Activated T-cell treated with anti-CD3 and anti-CD28 coated beads, Interleukin-2, amount 50 U/mL, for 48 hours (primary cell): ENCODE measurements at regions not wholly inside any gene's neighbourhood (a gene's known extent, or its start where the extent isn't known, plus 50 kb on each side); places are given as distances from the start of the nearest gene placed in this dataset.
A peak's percentile ranks its signal among the peaks of the same experiment; 100 is the strongest.

Experiments
- DNase-seq, 2 experiments: peaks; one replicate each; pipeline ENCODE4 v3.0.0-alpha.2; 2020

DNA sequence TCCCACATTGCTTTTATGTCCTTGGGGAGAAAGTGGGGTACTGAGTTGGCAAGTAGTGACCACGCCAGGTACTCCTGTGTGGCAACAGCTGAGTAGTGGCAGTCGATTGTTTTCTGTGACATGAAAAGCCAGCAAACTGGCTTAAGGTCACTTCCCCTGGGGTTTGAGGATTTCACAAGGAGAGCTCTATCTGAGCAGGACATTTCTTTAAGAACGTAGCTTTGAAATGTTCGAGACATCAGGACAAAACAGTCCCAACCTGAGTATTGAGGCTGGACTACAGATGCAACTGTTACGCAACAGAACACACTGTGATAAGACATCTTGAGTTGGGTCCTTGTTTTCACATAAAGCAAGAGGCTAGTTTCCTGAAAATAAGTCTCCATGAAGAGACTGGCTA lies 146.7 kb upstream of the KLF14 start:
- peak in 1 of 2 experiments; percentile 18 for DNase-seq

GRCh38 chr7:130881091-130881798 lies 147.2 kb upstream of the KLF14 start:
- no peak for DNase-seq

DNA sequence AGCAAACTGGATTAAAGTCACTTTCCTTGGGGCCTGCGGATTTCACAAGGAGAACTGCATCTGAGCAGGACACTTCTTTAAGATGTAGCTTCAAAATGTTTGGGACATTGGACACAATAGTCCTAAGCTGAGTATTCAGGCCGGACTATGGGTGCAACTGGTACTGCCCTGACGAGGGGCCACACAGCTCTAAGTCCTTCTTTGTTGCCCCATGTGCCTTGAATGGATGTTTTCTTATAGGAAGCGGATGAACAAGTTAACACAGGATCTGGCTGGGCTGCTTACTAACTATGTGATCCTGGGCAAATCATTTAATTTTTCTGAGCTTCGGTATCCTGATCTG lies 147.8 kb upstream of the KLF14 start:
- DNase-seq, result peak in 1 of 2 experiments; percentile 14

DNA sequence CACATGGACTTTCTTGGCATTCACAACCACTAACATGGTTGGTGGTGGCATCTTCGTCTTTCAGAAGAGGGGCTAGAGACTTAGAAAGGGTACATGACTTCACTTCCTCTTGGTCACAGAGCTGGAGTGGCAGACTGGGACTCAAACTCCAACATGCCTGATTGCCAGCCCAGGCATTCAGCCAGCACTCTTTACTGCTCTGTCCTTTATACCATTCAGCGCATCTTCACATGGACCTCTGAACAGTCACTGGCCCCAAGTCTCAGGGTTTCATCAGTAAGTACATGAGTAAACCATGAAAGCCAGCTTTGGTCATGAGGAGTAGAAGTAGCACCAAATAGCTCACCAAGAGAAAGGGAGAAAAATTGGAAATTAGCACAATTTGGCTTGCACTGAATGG lies 148.4 kb upstream of the KLF14 start:
- DNase-seq, result peak in 1 of 2 experiments; percentile 17

DNA sequence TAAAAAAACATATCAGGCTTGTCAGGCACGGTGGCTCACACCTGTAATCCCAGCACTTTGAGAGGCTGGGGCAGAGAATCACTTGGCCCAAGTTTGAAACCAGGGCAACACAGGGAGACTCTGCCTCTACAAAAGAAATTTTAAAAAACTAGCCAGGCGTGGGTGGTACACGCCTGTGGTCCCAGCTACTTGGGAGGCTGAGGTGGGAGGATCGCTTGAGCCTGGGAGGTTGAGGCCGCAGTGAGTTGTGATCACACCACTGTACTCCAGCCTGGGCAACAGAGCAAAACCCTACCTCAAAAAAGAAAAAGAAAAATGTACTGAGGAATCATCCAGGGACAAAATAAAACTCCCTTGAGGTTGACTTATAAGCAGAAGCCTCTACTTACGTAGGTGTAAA lies 149.9 kb upstream of the KLF14 start:
- DNase-seq, result no peak

DNA sequence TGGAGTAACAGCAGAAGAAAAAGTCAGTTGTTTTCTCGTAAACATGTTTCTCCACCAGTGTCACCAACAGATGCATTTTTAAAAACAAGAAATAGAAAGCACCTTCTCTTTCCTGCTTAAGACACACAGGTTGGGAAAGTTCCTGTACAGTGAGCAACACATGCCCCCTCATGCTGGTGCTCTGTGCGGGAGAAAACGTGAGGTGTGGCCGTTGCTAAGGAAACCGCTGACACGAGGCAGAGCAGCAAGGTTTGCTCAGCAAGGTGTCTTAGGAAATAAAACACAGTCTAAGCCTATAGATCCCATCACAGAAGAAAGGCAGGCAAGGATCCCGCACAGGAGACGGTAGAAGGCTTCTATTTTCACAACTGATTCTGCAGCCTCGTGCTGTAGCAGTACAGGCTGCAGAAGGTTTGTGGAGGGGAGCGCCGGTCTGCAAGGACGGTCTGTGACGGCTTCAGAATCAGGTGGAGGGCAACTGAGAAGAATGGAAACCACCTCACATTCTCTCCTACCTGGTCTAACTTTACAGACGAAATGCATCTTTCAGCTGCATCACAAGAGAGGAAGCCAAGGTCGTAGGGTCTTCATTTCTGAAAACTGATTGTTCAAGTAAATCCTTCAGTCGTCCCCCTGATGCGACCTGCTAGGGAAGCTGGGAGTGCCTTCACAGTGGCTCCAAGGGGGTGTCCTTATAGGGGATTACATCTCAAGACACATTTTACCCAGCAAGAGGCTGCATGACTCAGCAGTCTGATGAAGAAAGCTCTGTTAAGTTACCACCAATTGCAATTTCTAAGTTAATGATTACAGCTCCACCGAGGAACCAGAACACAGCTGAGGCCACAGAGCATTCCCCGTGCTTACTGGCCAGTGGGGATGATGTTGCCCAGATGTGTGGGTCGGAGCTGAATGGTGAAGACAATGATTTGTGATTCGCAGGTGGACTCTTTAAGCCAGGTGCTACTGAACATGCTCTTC lies 150.7 kb upstream of the KLF14 start:
- peak in 1 of 2 experiments; percentile 24 for DNase-seq

DNA sequence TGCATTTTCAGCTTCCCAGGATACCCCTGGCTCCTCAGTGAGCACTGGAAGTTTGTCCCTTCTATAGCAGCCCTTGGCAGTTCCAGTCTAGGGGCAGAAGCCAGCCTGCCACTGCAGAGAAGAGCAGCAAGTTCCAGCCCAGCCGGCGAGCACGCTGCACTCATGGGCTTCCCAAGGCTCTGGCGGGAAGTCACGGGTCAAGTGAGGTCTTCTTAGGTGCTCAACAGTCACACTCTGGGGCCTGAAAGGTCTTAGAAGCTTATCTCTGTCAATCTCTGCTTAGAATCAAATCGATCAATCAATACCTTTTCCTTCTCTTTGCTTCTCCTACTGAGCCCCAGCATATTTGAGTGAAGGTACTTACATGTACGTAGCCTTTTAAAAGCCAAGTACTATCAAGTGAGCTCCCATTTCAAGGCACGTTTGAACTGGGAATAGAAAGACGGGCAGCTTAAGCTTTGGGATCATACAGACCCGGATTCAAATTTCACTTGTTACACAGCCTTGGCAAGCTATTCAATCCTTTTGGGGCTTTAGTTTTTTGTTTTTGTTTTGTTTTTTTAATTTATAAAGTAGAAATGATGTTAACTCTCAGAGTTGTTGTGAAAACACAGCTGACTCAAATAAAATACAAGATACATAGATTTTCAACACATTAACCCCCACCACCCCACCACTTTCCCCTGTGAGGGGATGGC lies 152.6 kb upstream of the KLF14 start:
- DNase-seq, result peak in 1 of 2 experiments; percentile 21

GRCh38 chr7:130887182-130887956 lies 153.4 kb upstream of the KLF14 start:
- DNase-seq, result peak in 1 of 2 experiments; percentile 21

GRCh38 chr7:130887957-130888371 lies 154.0 kb upstream of the KLF14 start:
- peak in 1 of 2 experiments; percentile 20 for DNase-seq

DNA sequence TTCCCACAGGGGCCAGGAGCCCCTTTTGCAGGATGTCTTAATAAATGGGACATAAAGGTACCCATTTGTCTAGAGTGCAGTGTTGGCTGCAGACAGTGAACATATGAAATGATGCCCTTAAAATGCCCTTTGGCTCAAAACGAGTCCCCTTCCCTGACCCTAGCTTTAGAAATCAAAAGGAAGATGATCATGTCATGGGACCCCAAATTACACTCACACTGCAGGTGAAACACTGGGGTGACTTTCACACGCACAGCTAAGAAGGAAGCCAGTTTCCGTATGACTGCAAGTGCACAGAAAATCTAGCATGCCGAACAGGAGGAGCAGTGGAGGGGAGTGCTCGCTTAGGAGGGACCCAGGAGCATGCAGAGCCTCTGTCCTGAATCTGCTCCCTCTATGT lies 154.5 kb upstream of the KLF14 start:
- peak in 1 of 2 experiments; percentile 20 for DNase-seq

DNA sequence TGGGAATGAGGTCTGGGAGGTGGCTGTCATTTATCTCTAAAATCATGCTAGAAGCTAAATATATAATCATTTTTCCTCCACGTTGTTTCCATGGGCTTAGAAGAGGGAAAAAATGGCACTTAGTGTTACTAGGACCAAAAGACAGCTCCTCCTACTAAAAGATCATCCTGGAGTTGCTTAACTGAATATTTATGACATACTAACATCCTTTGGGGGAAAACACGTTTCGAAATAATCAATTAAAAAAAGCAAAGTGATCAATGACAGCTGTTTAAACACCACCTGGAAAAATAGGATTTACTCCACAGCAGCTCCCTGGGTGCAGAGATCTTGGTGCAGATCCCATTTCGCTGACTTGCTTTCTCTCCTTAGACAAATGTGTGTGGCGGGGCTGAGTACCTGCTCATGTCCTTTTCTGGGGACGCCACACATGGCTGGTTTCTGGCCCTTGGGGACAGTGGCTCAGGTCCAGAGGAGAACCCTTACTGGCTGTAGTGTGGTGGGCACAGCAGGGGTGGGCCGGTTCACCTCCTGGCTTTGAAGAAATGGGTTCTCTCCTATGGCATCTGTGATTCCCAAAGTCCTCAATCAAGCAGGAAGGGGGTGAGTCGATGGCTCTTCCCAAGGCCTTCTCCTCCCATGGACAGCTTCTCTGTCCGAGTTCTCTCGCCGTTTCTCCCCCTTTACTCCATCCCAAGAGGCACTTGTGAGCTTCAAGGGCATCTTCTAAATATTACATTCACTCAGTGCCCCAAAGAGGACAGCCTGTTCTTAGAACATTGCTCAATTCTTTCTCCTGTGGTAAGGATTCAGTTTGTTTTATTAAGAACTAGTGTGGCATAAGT lies 156.4 kb upstream of the KLF14 start:
- no peak for DNase-seq

GRCh38 chr7:130891254-130892094 lies 157.5 kb upstream of the KLF14 start:
- DNase-seq, result peak in 1 of 2 experiments; percentile 22

DNA sequence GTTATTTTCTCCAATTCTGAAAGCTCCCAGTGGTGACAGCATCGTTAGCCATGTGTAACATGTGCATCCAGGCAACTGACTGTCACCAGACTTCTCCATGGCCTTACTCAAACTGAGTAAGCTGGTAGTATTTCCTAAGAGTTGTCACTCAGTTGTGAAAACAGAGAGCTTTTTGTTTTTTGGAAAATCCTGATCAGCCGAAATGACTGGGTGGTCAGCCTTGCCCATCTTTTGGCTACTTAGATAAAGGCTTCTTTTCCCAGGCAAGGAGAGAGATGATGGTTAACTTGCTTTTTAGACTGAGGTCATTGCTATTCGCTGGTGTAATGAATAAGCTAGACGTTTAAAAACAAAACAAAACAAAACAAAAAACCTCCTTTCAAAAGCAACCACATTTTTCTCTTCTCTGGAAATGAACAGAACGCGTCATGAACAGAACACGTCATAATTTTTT lies 159.5 kb upstream of the KLF14 start:
- peak in 1 of 2 experiments; percentile 32 for DNase-seq

DNA sequence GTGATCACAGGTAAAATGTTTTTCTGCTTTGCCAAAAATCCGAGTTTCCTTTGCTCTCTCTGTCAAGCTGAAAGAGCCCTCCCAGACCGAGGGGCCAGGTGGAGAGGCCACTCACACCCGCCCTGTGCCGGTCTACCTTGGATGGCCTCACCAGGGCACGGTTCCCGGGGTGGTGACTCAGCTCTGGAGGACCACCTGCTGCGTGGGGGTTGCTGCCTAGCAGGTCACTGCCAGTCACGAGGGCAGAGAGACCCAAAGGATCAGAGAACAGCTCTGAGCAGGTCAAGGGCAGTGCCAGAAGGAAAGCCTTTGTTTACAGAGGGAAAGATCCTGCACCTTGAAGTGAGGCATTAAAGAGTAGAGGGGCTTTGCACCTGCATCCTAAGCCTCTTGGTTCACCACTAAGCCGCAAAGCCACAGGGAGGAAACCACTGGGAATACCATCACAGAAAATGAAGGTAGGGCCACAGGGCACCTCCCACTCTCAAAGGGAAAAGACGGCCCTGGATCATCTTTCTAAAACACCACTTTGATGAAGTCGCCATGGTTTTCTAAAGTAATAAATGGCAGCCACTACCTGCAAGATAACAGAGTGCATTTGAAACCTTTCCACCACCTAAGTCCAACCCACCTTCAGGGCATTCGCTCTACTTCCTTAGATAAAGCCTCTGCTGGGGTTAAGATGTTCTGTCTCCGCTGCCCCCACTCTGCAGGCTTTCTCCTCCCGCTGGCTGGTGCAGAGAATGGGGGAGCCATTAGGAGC lies 160.3 kb upstream of the KLF14 start:
- DNase-seq, result peak; percentile 61 to 65

DNA sequence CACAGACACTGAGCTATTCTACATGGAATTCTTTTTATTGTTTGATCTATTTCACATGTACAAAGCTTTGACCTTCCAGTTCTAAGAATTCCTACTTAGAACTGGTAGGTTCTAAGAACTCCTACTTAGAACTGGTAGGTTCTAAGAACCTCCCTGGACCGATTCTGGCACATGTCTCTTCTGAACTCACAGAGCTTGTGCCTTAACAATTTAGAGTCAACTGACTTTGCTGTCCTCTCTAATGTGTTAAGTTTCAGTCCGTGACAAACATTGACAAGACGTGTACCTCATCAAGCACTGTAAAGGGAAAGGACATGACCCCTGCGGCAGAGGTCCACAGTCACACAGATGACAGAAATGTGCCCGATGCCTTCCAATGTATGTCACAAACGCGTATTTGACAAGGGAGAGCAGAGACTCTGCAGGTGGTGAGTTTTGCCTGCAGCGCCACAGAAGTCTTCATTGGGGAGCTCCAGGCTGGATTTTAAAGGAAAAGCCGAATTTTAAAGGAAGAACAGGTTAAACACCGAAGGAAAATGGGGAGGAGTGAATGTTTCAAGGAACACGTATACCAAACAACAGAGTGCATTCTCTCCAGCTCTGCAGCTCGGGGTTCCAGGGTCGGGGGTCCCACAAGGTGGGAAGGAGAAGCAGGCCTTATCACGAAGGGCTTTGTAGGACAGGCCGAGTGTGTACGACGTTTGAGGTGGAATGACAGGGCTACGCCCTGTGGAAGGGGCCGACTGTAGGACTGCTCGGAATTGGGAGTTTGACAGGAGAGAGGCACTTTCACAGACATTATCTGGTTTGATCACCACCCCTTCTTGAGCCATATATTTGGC lies 161.1 kb upstream of the KLF14 start:
- peak; percentile 27 to 30 for DNase-seq

GRCh38 chr7:130896051-130896881 lies 162.3 kb upstream of the KLF14 start:
- peak; percentile 14 to 24 for DNase-seq

- peak; percentile 81 to 83 for DNase-seq
These were observed 163.0 kb upstream of the KLF14 start for GRCh38 chr7:130896898-130897514.
